GM12878 (cell line): ENCODE measurements at regions not wholly inside any gene's neighbourhood (a gene's known extent, or its start where the extent isn't known, plus 50 kb on each side); places are given as distances from the start of the nearest gene placed in this dataset.

ENCODE experiments used
- ATAC-seq: fragments of 200-7000 bp; cut with Tn5 transposase; 3 replicates; pipeline ENCODE4 v1.9.1; 2020; ENCODE audit warnings: mild to moderate bottlenecking, moderate library complexity
- BruUV-seq: library from RNA; stranded (reverse); fragments of 400-500 nt; replicated peaks from 2 replicates; lab custom pipeline; 2021; lab: Mats Ljungman, UMichigan
- CTCF ChIA-PET: fragments of 300-600 bp; sonication (Branson Sonifier 250); formaldehyde crosslinking; extraction: SDS; loops from one replicate; lab custom pipeline; 2021; ENCODE audit warnings: inconsistent platforms; lab: Yijun Ruan, JAX
- POLR2A ChIA-PET: fragments of 350-600 bp; formaldehyde crosslinking; extraction: SDS; loops from one replicate; lab custom pipeline; 2021; ENCODE audit warnings: inconsistent platforms; lab: Charles Lee
- RAD21 ChIA-PET: fragments of 300-600 bp; sonication (Branson Sonifier 250); formaldehyde crosslinking; loops from one replicate; lab custom pipeline; 2023; ENCODE audit warnings: antibody characterized with exemption; ENCODE audit not compliant: unreplicated experiment; lab: Charles Lee
- SMC1A ChIA-PET: fragments of 300-600 bp; sonication (Branson Sonifier 250); formaldehyde crosslinking; loops from one replicate; lab custom pipeline; 2023; ENCODE audit not compliant: unreplicated experiment, uncharacterized antibody; lab: Charles Lee
- DNase-seq: peaks from one replicate; pipeline ENCODE4 v3.0.0-alpha.2; 2011; ENCODE audit warnings: low read depth, low spot score
- FAIRE-seq: peaks from 3 replicates; lab custom pipeline; 2011; peaks lifted over from hg19 to GRCh38; lab: Jason Lieb, UNC
- H2AFZ ChIP-seq: 2 replicates; pipeline ENCODE4 v1.6.0; 2011; ENCODE audit warnings: low read depth, low read length, control low read depth; ENCODE audit not compliant: control insufficient read depth
- H3K27ac ChIP-seq: 2 replicates; pipeline ENCODE4 v1.5.1; 2011; ENCODE audit warnings: control low read depth; ENCODE audit not compliant: control insufficient read depth, insufficient read depth
- H3K27me3 ChIP-seq, 2 experiments: replicated peaks in 1 of 2; 2 replicates each; pipeline versions ENCODE4 v1.6.0 to v1.6.1; 2011; ENCODE audit warnings: low read length in 1 of 2; ENCODE audit not compliant: control insufficient read depth in 2 of 2, insufficient read depth in 2 of 2
- H3K36me3 ChIP-seq, 2 experiments: 2 replicates each; pipeline ENCODE4 v1.5.1; 2011; ENCODE audit warnings: low read length in 1 of 2; ENCODE audit not compliant: control insufficient read depth in 2 of 2, insufficient read depth in 2 of 2
- H3K4me1 ChIP-seq: 2 replicates; pipeline ENCODE4 v1.6.1; 2011; ENCODE audit warnings: mild to moderate bottlenecking, low read length, moderate library complexity, mixed read lengths; ENCODE audit not compliant: control insufficient read depth, insufficient read depth
- H3K4me2 ChIP-seq: 2 replicates; pipeline ENCODE4 v1.6.0; 2011; ENCODE audit warnings: control low read depth; ENCODE audit not compliant: control insufficient read depth, insufficient read depth
- H3K4me3 ChIP-seq: fragments of 200-600 bp; sonication (generic); 2 replicates; pipeline ENCODE4 v1.5.1; 2016
- H3K79me2 ChIP-seq: 2 replicates; pipeline ENCODE4 v1.6.0; 2011; ENCODE audit warnings: low read length; ENCODE audit not compliant: control insufficient read depth, insufficient read depth
- H3K9ac ChIP-seq: 2 replicates; pipeline ENCODE4 v1.8.0; 2011; ENCODE audit warnings: low read length, control low read depth, mixed read lengths; ENCODE audit not compliant: control insufficient read depth, insufficient read depth
- H3K9me3 ChIP-seq: replicated peaks from 3 replicates; pipeline ENCODE4 v1.5.1; 2011; ENCODE audit warnings: mild to moderate bottlenecking, low read length; ENCODE audit not compliant: control insufficient read depth, insufficient read depth
- H4K20me1 ChIP-seq: 2 replicates; pipeline ENCODE4 v1.6.0; 2011; ENCODE audit not compliant: control insufficient read depth, insufficient read depth
- EZH2 ChIP-seq: IDR thresholded peaks from 2 replicates; pipeline ENCODE4 v1.6.1; 2012; ENCODE audit warnings: low read depth, mild to moderate bottlenecking, control low read depth, inconsistent platforms, low read length, borderline replicate concordance; ENCODE audit not compliant: control insufficient read depth
- NFXL1 ChIP-seq: fragments of 450-650 bp; IDR thresholded peaks from 2 replicates; pipeline ENCODE4 v1.6.1; 2017; ENCODE audit warnings: antibody characterized with exemption, mild to moderate bottlenecking, borderline replicate concordance
- ZNF384 ChIP-seq: IDR thresholded peaks from 2 replicates; pipeline ENCODE4 v1.6.1; 2012; ENCODE audit warnings: low read depth, mild to moderate bottlenecking, low read length, improper control_type of control experiment, borderline replicate concordance
- WGBS: methylation state at CpG from one replicate; pipeline ENCODE4 v1.1.6; 2016; ENCODE audit warnings: low lambda C conversion rate; ENCODE audit not compliant: insufficient replicate concordance, insufficient coverage; ENCODE audit errors: missing lambda C conversion rate; 5-methylcytosine and 5-hydroxymethylcytosine counted together
- in situ Hi-C: fragments of 300-500 bp; cut with MboI; formaldehyde crosslinking; loops from 9 replicates; pipeline ENCODE4 v1.14.3; 2018; ENCODE audit warnings: mixed read lengths
- intact Hi-C: fragments of 100-400 bp; cut with micrococcal nuclease; formaldehyde crosslinking; loops from one replicate; pipeline ENCODE4 v1.14.2; 2022; ENCODE audit not compliant: unreplicated experiment
- TF ChIP-seq, protein P1 (sequence below): IDR thresholded peaks from 2 replicates; pipeline ENCODE4 v1.6.1; 2012; ENCODE audit warnings: mild to moderate bottlenecking, low read depth, low read length

DNA sequence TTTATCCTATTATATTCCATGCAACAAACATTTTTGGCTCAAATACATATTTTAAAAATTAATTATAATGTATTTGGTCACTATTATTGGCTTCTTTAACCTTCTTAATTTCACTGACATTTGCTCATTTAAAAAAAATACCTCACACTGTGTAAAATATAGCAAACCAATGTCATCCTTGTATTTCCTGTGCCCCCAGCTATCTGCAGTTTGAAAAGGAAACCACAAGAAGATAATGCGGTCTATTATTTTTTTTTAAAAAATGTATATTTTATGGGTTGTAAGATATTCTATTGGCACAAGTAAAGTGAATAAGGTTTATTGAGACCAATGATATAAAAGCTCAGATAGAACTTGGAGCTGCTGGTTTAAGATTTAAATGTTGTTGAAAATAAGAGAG, 904.2 kb downstream of the SI start:
- in situ Hi-C loops (no loop called here), intact Hi-C loops (no loop called here)

DNA sequence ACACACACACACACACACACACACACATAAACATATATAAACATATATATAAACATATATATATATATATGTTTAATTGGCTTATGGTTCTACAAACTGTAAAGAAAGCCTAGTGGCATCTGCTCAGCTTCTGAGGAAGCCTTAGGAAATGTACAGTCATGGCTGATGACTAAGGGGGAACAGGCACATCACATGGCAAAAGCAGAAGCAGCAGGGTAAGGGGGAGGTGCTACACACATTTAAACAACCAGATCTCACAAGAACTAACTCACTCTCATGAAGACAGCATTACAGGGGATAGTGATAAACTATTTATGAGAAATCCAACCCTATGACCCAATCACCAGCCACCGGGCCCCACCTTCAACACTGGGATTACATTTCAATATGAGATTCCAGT, 922.9 kb downstream of the SI start:
- H3K36me3 ChIP-seq = no peaks in the 10 kb centered on the region
- no peaks in the 10 kb centered on the region for H3K79me2 ChIP-seq
- ChIA-PET CTCF (no interaction called here), POLR2A (no interaction called here), RAD21 (no interaction called here)
- H2AFZ ChIP-seq = no peak overlapping the region
- FAIRE-seq (no peak), DNase-seq (no peak)
- H3K27ac ChIP-seq = no peak overlapping the region
- TF ChIP-seq ZNF384 (no peak), NFXL1 (no peak)
- TF ChIP-seq, protein P1, sequence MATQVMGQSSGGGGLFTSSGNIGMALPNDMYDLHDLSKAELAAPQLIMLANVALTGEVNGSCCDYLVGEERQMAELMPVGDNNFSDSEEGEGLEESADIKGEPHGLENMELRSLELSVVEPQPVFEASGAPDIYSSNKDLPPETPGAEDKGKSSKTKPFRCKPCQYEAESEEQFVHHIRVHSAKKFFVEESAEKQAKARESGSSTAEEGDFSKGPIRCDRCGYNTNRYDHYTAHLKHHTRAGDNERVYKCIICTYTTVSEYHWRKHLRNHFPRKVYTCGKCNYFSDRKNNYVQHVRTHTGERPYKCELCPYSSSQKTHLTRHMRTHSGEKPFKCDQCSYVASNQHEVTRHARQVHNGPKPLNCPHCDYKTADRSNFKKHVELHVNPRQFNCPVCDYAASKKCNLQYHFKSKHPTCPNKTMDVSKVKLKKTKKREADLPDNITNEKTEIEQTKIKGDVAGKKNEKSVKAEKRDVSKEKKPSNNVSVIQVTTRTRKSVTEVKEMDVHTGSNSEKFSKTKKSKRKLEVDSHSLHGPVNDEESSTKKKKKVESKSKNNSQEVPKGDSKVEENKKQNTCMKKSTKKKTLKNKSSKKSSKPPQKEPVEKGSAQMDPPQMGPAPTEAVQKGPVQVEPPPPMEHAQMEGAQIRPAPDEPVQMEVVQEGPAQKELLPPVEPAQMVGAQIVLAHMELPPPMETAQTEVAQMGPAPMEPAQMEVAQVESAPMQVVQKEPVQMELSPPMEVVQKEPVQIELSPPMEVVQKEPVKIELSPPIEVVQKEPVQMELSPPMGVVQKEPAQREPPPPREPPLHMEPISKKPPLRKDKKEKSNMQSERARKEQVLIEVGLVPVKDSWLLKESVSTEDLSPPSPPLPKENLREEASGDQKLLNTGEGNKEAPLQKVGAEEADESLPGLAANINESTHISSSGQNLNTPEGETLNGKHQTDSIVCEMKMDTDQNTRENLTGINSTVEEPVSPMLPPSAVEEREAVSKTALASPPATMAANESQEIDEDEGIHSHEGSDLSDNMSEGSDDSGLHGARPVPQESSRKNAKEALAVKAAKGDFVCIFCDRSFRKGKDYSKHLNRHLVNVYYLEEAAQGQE = no peak
- TF ChIP-seq, all 136 proteins: peak for 0
- no peak for ATAC-seq
- Histone ChIP-seq H4K20me1 (no peaks in the 10 kb centered on the region), H3K9me3 (no peaks in the 10 kb centered on the region), H3K4me3 (no peak overlapping the region), H3K4me2 (no peak overlapping the region), H3K9ac (no peak overlapping the region), H3K4me1 (no peaks in the 10 kb centered on the region), H3K27me3 (no peaks in the 10 kb centered on the region)
- no TSS peak for BruUV-seq
- intact Hi-C loops (no loop called here), in situ Hi-C loops (no loop called here)
- 0% methylated on average over 1 of the region's 1 CpG for WGBS
- SMC1A ChIA-PET = no interaction called here

More for the DNA sequence above, 904.2 kb downstream of the SI start:
- no peak for TF ChIP-seq EZH2
- TF ChIP-seq, all 136 proteins: peak for 0
- no peaks in the 10 kb centered on the region for H3K79me2 ChIP-seq
- DNase-seq (no peak), ATAC-seq (no peak), FAIRE-seq (no peak)
- SMC1A ChIA-PET = no interaction called here
- H3K4me1 ChIP-seq = no peaks in the 10 kb centered on the region
- H3K36me3 ChIP-seq = no peaks in the 10 kb centered on the region
- H3K4me3 ChIP-seq = no peak overlapping the region
- no peaks in the 10 kb centered on the region for H3K27me3 ChIP-seq
- no TSS peak for BruUV-seq
- no peaks in the 10 kb centered on the region for H3K9me3 ChIP-seq
- POLR2A ChIA-PET = no interaction called here
- no peak overlapping the region for H2AFZ ChIP-seq
- no peak overlapping the region for H3K9ac ChIP-seq
- no peaks in the 10 kb centered on the region for H4K20me1 ChIP-seq
- H3K27ac ChIP-seq = no peak overlapping the region
- 100% methylated on average over 1 of the region's 1 CpG for WGBS
- RAD21 ChIA-PET = no interaction called here
- no peak overlapping the region for H3K4me2 ChIP-seq
- CTCF ChIA-PET = interaction anchor here (1.8 kb wide), 1 partner anchor 11 kb away, joined by 4 read pairs; no protein-coding TSS in a partner anchor
